Hepatocyte (in vitro differentiated cells): ENCODE measurements at regions not wholly inside any gene's neighbourhood (a gene's known extent, or its start where the extent isn't known, plus 50 kb on each side); places are given as distances from the start of the nearest gene placed in this dataset.

Source experiments
- DNase-seq: peaks from one replicate; pipeline ENCODE4 v3.0.0-alpha.2; 2016; ENCODE audit warnings: low spot score
- H2AFZ ChIP-seq: fragments of 200-600 bp; sonication (generic); 2 replicates; pipeline ENCODE4 v1.6.0; 2016; ENCODE audit warnings: antibody characterized with exemption, mild to moderate bottlenecking
- H3K27ac ChIP-seq: fragments of 200-600 bp; sonication (generic); 2 replicates; pipeline ENCODE4 v1.5.1; 2016; ENCODE audit warnings: mild to moderate bottlenecking
- H3K27me3 ChIP-seq: fragments of 200-600 bp; sonication (generic); 2 replicates; pipeline ENCODE4 v1.6.1; 2016
- H3K36me3 ChIP-seq: fragments of 200-600 bp; sonication (generic); replicated peaks from 2 replicates; pipeline ENCODE4 v1.5.1; 2016; ENCODE audit warnings: low read depth; ENCODE audit not compliant: insufficient read depth
- H3K4me1 ChIP-seq: fragments of 200-600 bp; sonication (generic); 2 replicates; pipeline ENCODE4 v1.5.1; 2016; ENCODE audit warnings: mild to moderate bottlenecking, moderate library complexity; ENCODE audit not compliant: insufficient read depth
- H3K4me2 ChIP-seq: fragments of 200-600 bp; sonication (generic); 2 replicates; pipeline ENCODE4 v1.6.0; 2016
- H3K4me3 ChIP-seq: fragments of 200-600 bp; sonication (generic); 2 replicates; pipeline ENCODE4 v1.5.1; 2016; ENCODE audit warnings: mild to moderate bottlenecking
- H3K79me2 ChIP-seq: fragments of 200-600 bp; sonication (generic); 2 replicates; pipeline ENCODE4 v1.6.0; 2017; ENCODE audit warnings: mild to moderate bottlenecking
- H3K9me2 ChIP-seq: fragments of 200-600 bp; sonication (generic); replicated peaks from 2 replicates; pipeline ENCODE4 v1.6.0; 2017; ENCODE audit warnings: mild to moderate bottlenecking; ENCODE audit not compliant: insufficient read depth
- H3K9me3 ChIP-seq: fragments of 200-600 bp; sonication (generic); 2 replicates; pipeline ENCODE4 v1.5.1; 2016; ENCODE audit warnings: low read depth, mild to moderate bottlenecking
- H4K20me1 ChIP-seq: fragments of 200-600 bp; sonication (generic); 2 replicates; pipeline ENCODE4 v1.6.0; 2016; ENCODE audit warnings: mild to moderate bottlenecking; ENCODE audit not compliant: insufficient read depth, poor library complexity, severe bottlenecking
- EZH2 ChIP-seq: fragments of 200-600 bp; sonication (generic); IDR thresholded peaks from 2 replicates; pipeline ENCODE4 v1.6.1; 2016; ENCODE audit warnings: antibody characterized with exemption, mild to moderate bottlenecking, borderline replicate concordance
- EZH2phosphoT487 ChIP-seq: fragments of 200-600 bp; sonication (generic); IDR thresholded peaks from one replicate; pipeline ENCODE4 v1.6.1; 2018; ENCODE audit warnings: antibody characterized with exemption, mild to moderate bottlenecking, low read depth, moderate library complexity; ENCODE audit not compliant: unreplicated experiment, severe bottlenecking
- WGBS: methylation state at CpG from one replicate; pipeline ENCODE4 v1.1.6; 2016; ENCODE audit warnings: low lambda C conversion rate; ENCODE audit errors: missing lambda C conversion rate; 5-methylcytosine and 5-hydroxymethylcytosine counted together
- TF ChIP-seq, protein P1 (sequence below): fragments of 200-600 bp; sonication (generic); IDR thresholded peaks from 2 replicates; pipeline ENCODE4 v1.5.1; 2016; ENCODE audit warnings: antibody characterized with exemption, mild to moderate bottlenecking; ENCODE audit not compliant: poor library complexity

DNA sequence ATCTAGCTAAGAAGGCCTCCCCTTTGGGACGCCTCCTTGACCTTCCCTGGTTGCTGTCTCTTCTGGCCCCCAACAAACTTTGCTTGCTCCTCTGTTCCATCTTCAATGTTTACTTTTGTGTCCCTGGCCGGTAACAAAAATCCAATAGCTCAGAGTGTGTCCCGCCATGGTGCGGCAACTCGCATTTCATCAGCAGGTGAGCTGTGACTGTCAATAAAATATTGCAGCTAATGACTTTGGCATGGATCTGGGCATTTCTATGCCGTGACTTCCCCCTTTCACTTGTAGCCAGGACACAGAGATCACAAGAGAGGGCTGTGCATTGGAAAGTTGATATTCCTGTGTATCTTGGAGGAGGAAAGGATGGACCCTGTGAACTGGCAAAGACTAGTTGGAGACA, 317.6 kb downstream of the RPS24 start:
- Histone ChIP-seq H3K9me3 (no peaks in the 10 kb centered on the region), H3K27me3 (no peaks in the 10 kb centered on the region), H3K4me1 (no peaks in the 10 kb centered on the region), H3K4me2 (no peak overlapping the region), H3K79me2 (no peaks in the 10 kb centered on the region), H4K20me1 (no peaks in the 10 kb centered on the region), H3K27ac (no peak overlapping the region), H3K4me3 (no peak overlapping the region), H3K36me3 (no peaks in the 10 kb centered on the region), H3K9me2 (no peaks in the 10 kb centered on the region), H2AFZ (no peak overlapping the region)
- WGBS = 93% methylated on average over 6 of the region's 6 CpGs
- no peak for DNase-seq
- no peak for TF ChIP-seq EZH2
- TF ChIP-seq EZH2phosphoT487 = no peak
- TF ChIP-seq, protein P1, sequence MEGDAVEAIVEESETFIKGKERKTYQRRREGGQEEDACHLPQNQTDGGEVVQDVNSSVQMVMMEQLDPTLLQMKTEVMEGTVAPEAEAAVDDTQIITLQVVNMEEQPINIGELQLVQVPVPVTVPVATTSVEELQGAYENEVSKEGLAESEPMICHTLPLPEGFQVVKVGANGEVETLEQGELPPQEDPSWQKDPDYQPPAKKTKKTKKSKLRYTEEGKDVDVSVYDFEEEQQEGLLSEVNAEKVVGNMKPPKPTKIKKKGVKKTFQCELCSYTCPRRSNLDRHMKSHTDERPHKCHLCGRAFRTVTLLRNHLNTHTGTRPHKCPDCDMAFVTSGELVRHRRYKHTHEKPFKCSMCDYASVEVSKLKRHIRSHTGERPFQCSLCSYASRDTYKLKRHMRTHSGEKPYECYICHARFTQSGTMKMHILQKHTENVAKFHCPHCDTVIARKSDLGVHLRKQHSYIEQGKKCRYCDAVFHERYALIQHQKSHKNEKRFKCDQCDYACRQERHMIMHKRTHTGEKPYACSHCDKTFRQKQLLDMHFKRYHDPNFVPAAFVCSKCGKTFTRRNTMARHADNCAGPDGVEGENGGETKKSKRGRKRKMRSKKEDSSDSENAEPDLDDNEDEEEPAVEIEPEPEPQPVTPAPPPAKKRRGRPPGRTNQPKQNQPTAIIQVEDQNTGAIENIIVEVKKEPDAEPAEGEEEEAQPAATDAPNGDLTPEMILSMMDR = no peak

DNA sequence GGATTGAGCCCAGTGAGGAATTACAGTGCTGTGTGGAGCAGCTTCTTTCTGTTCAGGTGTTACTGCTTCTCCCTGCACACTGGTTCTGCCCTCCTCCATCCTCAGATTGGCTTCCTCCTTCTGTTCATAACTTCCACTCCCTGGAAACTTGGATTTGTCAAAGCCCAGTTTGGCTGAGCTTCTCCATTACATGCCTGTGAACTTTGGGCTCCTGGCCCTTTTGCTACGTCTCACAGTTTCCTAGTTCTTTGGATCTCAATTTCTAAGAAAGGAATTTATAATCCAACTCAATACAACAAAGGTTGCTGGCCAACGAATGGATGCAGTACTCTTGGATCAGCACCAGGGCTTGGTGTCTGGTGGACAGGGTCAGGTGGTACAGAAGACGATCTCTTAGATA, 318.1 kb downstream of the RPS24 start:
- TF ChIP-seq EZH2 (no peak), EZH2phosphoT487 (no peak)
- TF ChIP-seq, protein P1 = no peak
- WGBS = 94% methylated on average over 3 of the region's 3 CpGs
- Histone ChIP-seq H3K4me2 (no peak overlapping the region), H4K20me1 (no peaks in the 10 kb centered on the region), H3K79me2 (no peaks in the 10 kb centered on the region), H3K4me1 (no peaks in the 10 kb centered on the region), H2AFZ (no peak overlapping the region), H3K9me3 (no peaks in the 10 kb centered on the region), H3K27ac (no peak overlapping the region), H3K4me3 (no peak overlapping the region), H3K36me3 (no peaks in the 10 kb centered on the region), H3K9me2 (no peaks in the 10 kb centered on the region), H3K27me3 (no peaks in the 10 kb centered on the region)
- no peak for DNase-seq

DNA sequence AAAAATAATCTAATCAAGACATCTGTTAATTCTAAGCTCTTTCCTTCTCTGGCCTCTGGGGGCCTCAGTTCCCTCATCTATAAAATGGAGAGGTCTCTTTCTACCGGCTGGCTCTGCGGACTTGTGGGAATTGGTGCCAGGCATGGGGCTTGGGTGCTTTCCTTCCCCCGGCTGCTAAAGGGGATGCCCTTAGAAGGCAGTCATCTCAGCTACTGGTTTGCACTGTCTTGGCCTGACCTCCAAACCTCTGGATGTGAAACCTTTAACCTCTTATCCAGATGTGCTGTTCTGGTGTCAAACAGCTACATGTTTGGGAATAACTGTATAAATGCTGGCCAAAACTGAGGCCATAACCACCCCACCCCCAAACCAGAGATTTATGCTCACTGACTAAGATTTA, 320.0 kb downstream of the RPS24 start:
- no peak for DNase-seq
- Histone ChIP-seq H4K20me1 (no peaks in the 10 kb centered on the region), H3K9me3 (no peaks in the 10 kb centered on the region), H3K4me2 (no peak overlapping the region), H2AFZ (no peak overlapping the region), H3K27ac (no peak overlapping the region), H3K9me2 (no peaks in the 10 kb centered on the region), H3K27me3 (no peaks in the 10 kb centered on the region), H3K36me3 (no peaks in the 10 kb centered on the region), H3K4me3 (no peak overlapping the region), H3K79me2 (no peaks in the 10 kb centered on the region), H3K4me1 (no peaks in the 10 kb centered on the region)
- TF ChIP-seq EZH2 = no peak
- no peak for TF ChIP-seq EZH2phosphoT487
- TF ChIP-seq, protein P1 = no peak
- WGBS = 80% methylated on average over 3 of the region's 3 CpGs

DNA sequence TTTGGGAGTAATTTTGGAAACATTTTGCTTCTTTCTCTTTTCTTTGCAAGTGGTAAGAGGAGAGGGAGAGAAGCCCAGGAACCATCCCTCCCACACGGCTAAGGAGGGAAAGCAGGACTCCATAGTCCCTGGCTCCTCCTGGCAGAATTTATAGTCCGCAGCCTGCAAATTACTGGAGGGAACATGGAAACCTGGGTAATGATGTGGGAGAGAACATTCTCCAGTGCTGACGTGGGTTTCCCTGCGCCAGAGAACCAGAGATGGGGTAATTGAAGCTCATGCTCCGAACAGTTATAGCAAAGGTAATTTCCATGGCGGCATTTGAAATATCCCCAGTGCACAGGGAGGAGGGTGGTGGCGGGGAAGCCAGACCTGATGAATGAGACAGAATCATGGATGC, 320.4 kb downstream of the RPS24 start:
- no peaks in the 10 kb centered on the region for H3K36me3 ChIP-seq
- TF ChIP-seq, protein P1 = no peak
- no peaks in the 10 kb centered on the region for H3K79me2 ChIP-seq
- no peaks in the 10 kb centered on the region for H3K27me3 ChIP-seq
- DNase-seq = no peak
- H3K4me3 ChIP-seq = no peak overlapping the region
- no peak overlapping the region for H3K4me2 ChIP-seq
- WGBS = 77% methylated on average over 7 of the region's 7 CpGs
- H4K20me1 ChIP-seq = no peaks in the 10 kb centered on the region
- no peak overlapping the region for H3K27ac ChIP-seq
- no peak overlapping the region for H2AFZ ChIP-seq
- no peaks in the 10 kb centered on the region for H3K4me1 ChIP-seq
- no peaks in the 10 kb centered on the region for H3K9me2 ChIP-seq
- H3K9me3 ChIP-seq = no peaks in the 10 kb centered on the region
